Aorta (tissue), 5 donors: ENCODE measurements at regions not wholly inside any gene's neighbourhood (a gene's known extent, or its start where the extent isn't known, plus 50 kb on each side); places are given as distances from the start of the nearest gene placed in this dataset.

Experiments used
- ATAC-seq: fragments of 200-7000 bp; cut with Tn5 transposase; one replicate; pipeline ENCODE4 v1.9.1; 2022; ENCODE audit warnings: moderate library complexity; ENCODE audit not compliant: low FRiP score
- DNase-seq, 2 donors: peaks; one replicate each; pipeline ENCODE4 v3.0.0-alpha.2; 2020
- H3K27ac ChIP-seq, 2 donors: one replicate each; pipeline ENCODE4 v1.5.1; 2013; ENCODE audit warnings: low read length in 2 of 2, mild to moderate bottlenecking in 2 of 2, moderate library complexity in 2 of 2, control low read depth in 1 of 2, inconsistent platforms in 1 of 2, low read depth in 1 of 2
- H3K27me3 ChIP-seq, 2 donors: one replicate each; pipeline ENCODE4 v1.6.1; 2013; ENCODE audit warnings: control low read depth in 1 of 2, low read length in 1 of 2, mild to moderate bottlenecking in 1 of 2, moderate library complexity in 1 of 2; ENCODE audit not compliant: insufficient read depth in 2 of 2, control insufficient read depth in 1 of 2
- H3K36me3 ChIP-seq, 2 donors: one replicate each; pipeline ENCODE4 v1.6.1; 2013; ENCODE audit warnings: control low read depth in 1 of 2, low read length in 1 of 2, mild to moderate bottlenecking in 1 of 2; ENCODE audit not compliant: insufficient read depth in 2 of 2, control insufficient read depth in 1 of 2
- H3K4me1 ChIP-seq, 2 donors: one replicate each; pipeline ENCODE4 v1.6.1; 2013; ENCODE audit warnings: low read length in 2 of 2, control low read depth in 1 of 2, mild to moderate bottlenecking in 1 of 2, moderate library complexity in 1 of 2; ENCODE audit not compliant: insufficient read depth in 2 of 2, control insufficient read depth in 1 of 2
- H3K4me3 ChIP-seq, 2 donors: one replicate each; pipeline ENCODE4 v1.5.1; 2013; ENCODE audit warnings: low read length in 2 of 2, control low read depth in 1 of 2, mild to moderate bottlenecking in 1 of 2
- H3K9me3 ChIP-seq: one replicate; pipeline ENCODE4 v1.6.1; 2013; ENCODE audit warnings: mild to moderate bottlenecking, low read length; ENCODE audit not compliant: control insufficient read depth
- WGBS, 2 donors: extraction: QIAGEN DNeasy Blood & Tissue Kit; methylation state at CpG; one replicate each; pipeline ENCODE4 v1.1.7; 2013; 5-methylcytosine and 5-hydroxymethylcytosine counted together
- intact Hi-C, 2 donors: fragments of 100-400 bp; cut with DNase I; formaldehyde crosslinking; loops; one replicate each; pipeline versions ENCODE4 v1.14.2 to v1.15.0; 2022
- donor health status: healthy with polysubstance abuse.
- donor health status: Bipolar disorder and iron deficiency.
- donor health status: DM: no; HTN: no; CAD: no.
- donor health status: DM: no; HTN: no; CAD: no.
- donor health status: DM: yes; HTN: yes; CAD: no.

DNA sequence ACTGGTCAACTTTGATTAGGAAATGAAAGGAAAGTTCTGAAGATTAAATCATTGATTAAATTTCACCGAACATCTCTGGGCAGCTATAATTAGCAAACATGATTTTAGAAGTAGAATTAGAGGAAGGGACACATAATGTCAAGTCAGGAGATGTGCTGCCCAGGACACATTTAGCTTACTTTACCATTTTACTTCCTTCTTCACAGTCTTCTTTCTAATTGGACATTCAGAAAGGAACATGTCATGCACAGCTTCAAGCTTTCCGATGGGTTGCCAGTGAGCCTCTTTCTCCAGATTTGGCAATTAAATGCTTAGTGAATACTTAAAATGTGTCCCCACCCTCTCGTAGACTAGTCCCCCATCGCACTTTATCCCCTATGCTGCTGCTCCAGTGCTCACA is 234.7 kb downstream of the FAM76B start:
- intact Hi-C loops, result loop anchor here in 1 of 2 donors (10.0 kb wide), 1 partner anchor 400 kb away; no protein-coding TSS in a partner anchor
- Histone ChIP-seq H3K4me1 (peaks cover 0 to 3% of the 10 kb centered on the region in 2 donors), H3K36me3 (no peaks in the 10 kb centered on the region), H3K4me3 (no peak overlapping the region), H3K9me3 (no peaks in the 10 kb centered on the region), H3K27ac (no peak overlapping the region), H3K27me3 (no peaks in the 10 kb centered on the region)
- ATAC-seq, result no peak
- 74 to 86% methylated on average over 4 of the region's 4 CpGs for WGBS, 2 donors
- DNase-seq, result no peak

GRCh38 chr11:95549301-95549700 is 240.3 kb downstream of the FAM76B start:
- Histone ChIP-seq H3K4me3 (no peak overlapping the region), H3K27me3 (no peaks in the 10 kb centered on the region), H3K36me3 (no peaks in the 10 kb centered on the region), H3K27ac (no peak overlapping the region), H3K9me3 (no peaks in the 10 kb centered on the region), H3K4me1 (peaks cover 0 to 3% of the 10 kb centered on the region in 2 donors)
- DNase-seq (no peak), ATAC-seq (no peak)
- intact Hi-C loops, result no loop called here
- 95 to 98% methylated on average over 2 of the region's 2 CpGs for whole genome bisulfite sequencing, 2 donors

DNA sequence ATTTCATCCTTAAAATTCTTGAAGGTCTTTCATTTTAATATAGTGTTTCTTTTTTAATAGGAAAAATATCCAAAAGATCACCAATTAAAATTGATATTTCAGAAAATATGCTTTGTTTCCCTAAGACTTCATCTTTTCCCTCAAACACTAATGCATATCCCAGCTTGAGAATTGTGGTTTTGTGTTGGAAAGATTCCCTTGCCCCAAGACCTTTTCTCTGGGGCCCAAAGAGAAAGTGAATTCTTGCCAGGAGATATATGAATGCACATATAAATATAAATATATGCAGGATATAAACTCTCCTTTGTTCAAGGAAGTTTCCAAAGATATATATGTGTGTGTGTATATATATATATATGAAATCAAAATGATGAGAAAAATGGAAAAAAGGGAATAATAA is 241.2 kb downstream of the FAM76B start:
- peaks cover 0 to 3% of the 10 kb centered on the region in 2 donors for H3K4me1 ChIP-seq
- no peaks in the 10 kb centered on the region for H3K36me3 ChIP-seq
- intact Hi-C loops, result no loop called here
- H3K27ac ChIP-seq, result no peak overlapping the region
- DNase-seq (no peak), ATAC-seq (no peak)
- no peaks in the 10 kb centered on the region for H3K9me3 ChIP-seq
- no peaks in the 10 kb centered on the region for H3K27me3 ChIP-seq
- H3K4me3 ChIP-seq, result no peak overlapping the region

DNA sequence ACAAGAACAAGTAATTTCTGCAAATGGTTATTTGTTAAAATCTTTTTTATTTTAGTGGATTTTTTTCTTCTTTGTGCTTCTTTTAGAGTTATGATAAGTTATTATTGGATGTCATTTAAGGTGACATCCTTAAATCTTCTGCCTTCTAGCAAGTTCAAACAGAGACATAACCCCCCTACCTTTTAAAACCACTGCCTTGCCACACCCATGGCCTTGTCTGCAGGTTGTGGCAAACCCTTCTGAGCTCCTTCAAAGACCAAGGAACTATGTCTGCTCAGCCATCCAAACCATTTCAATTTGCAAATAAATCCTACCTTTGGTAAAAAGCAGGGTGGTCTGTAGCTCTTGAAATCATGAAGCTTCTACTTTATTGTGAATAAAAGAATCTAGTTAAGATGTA is 241.6 kb downstream of the FAM76B start:
- Histone ChIP-seq H3K36me3 (no peaks in the 10 kb centered on the region), H3K27me3 (no peaks in the 10 kb centered on the region), H3K27ac (no peak overlapping the region), H3K4me1 (peaks cover 0 to 3% of the 10 kb centered on the region in 2 donors), H3K4me3 (no peak overlapping the region), H3K9me3 (no peaks in the 10 kb centered on the region)
- ATAC-seq (no peak), DNase-seq (no peak)
- intact Hi-C loops, result no loop called here

DNA sequence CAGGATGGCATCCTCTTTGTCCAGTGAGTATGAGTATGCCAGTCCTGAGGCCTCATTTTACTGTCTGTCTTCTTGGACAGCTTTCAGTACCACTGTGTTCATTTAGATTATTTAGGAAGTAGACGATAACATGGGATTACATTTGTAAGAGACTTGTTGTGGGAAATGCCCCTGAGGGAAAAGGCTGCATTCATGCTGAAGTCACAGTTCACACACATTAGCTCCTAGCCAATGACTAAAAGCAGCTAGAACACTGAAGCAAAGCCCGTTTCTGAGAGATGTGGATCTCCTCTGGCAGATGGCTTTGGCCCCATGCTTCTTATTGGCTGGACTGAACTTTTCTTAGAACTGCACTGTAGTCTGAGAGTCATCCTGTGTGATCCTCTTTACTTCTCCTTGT is 242.4 kb downstream of the FAM76B start:
- Histone ChIP-seq H3K4me3 (no peak overlapping the region), H3K9me3 (no peaks in the 10 kb centered on the region), H3K4me1 (peaks cover 0 to 3% of the 10 kb centered on the region in 2 donors), H3K27ac (no peak overlapping the region), H3K36me3 (no peaks in the 10 kb centered on the region), H3K27me3 (no peaks in the 10 kb centered on the region)
- intact Hi-C loops, result no loop called here
- 21 to 24% methylated on average over 2 of the region's 2 CpGs for WGBS, 2 donors
- DNase-seq, result no peak
- ATAC-seq, result no peak

DNA sequence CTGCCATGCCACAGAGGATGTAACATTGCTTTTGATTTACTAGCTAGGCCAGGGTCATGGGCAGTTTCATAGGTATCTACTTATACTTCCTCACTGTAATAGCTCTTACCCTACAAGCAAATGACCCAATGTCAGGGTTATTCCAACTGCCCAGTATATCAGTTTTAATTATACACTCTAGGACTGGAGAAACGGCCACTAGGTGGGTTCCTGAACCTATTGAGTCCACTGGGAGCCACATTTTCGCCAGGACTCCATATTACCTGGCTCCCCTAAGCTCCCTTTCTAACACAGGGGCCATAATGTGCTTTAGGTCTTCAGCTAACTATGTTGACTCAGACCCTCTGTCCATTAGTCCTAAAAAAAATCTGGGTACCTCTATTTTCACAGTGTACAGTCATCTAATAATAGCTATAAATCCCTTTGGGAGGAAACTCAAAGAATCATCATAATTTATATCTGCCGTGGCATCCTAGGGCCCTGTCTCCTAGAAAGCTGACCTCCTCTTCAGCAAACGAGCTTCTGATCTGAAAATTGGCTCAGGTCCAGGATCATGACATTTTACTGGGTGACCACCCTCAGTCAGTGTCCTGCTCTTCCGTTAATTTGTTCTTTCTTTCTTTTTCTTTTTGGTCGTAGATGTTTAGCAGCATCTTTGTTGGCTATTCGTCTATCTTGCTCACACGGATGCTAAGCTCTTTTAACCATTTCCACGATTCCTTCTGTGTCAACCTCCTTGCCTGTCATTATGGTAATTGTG is 244.3 kb downstream of the FAM76B start:
- H3K27me3 ChIP-seq, result no peaks in the 10 kb centered on the region
- no peak for DNase-seq
- no peak overlapping the region for H3K4me3 ChIP-seq
- intact Hi-C loops, result no loop called here
- WGBS, 2 donors, result 89 to 91% methylated on average over 9 of the region's 9 CpGs
- H3K36me3 ChIP-seq, result no peaks in the 10 kb centered on the region
- no peak overlapping the region for H3K27ac ChIP-seq
- no peaks in the 10 kb centered on the region for H3K9me3 ChIP-seq
- peaks cover 0 to 3% of the 10 kb centered on the region in 2 donors for H3K4me1 ChIP-seq
- ATAC-seq, result no peak

DNA sequence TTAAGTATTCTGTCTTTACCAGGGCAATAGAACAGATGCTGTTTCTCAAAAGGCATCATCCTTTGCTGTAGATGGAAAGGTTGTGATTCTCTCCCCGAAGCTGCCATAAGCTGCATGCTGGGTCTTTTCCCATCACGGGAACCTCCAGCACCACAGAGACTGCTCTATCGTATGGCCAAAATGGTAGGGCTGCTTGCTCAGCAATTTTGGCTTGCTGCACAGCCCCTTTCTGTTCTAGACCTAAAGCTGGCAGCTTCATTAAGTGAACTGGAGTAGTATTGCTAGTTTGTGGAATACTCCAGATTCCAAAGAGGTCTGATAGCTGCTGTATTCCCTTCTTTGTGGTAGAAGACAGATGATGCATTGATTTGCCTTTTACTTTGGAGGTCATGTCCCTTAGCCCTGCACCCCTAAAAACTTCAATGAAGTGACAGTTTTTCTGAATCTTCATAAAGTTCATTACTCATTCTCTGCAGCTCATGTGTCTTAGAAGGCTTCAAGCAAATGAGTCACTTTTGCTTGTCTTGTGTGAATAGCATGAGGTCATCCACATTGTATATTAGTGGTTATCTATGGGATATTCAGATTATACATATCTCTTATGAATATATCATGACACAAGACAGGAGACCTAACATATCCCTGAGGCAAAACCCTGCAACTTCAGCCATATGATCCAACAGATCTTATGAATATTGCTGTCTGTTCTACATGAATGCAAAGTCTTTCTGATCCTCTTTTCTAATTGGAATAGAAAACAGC is 245.3 kb downstream of the FAM76B start:
- H3K27me3 ChIP-seq, result no peaks in the 10 kb centered on the region
- H3K4me3 ChIP-seq, result no peak overlapping the region
- H3K27ac ChIP-seq, result no peak overlapping the region
- intact Hi-C loops, result no loop called here
- peaks cover 0 to 3% of the 10 kb centered on the region in 2 donors for H3K4me1 ChIP-seq
- ATAC-seq, result no peak
- no peaks in the 10 kb centered on the region for H3K36me3 ChIP-seq
- WGBS, 2 donors, result 94 to 96% methylated on average over 3 of the region's 3 CpGs
- DNase-seq, result no peak
- no peaks in the 10 kb centered on the region for H3K9me3 ChIP-seq

DNA sequence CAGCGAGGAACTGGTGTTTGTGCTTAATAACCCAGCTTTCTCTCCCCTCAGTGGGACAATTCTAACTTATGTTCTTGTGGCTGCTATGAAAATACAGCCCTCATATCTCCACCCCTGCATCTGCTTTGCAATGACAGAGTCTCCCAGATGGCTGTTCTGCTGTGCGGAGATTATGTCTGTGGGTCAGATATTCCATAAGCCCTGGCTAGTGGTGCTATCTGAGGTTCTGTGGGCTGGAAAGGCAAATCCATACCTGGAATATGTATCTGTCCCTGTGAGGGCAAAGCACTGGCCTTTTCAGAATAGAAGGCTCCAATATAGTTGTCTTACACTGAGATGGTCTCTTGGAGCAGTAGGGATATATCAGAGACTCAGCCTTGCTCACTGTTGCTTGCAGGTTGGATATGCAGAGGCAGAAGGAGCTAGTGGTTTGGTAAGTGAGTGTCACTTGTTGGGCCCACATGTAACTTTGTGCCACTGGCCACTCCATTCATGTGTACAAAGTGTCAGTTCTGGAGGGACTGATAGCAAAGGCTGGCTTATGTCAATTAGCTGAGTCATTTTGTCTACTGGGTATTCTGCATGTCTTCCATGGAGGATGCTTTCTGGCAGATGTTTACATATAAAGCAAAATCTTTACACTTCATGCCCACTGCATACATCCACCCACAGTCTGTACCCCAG is 246.6 kb downstream of the FAM76B start:
- Histone ChIP-seq H3K36me3 (no peaks in the 10 kb centered on the region), H3K27me3 (no peaks in the 10 kb centered on the region), H3K4me1 (peaks cover 0 to 1% of the 10 kb centered on the region in 2 donors), H3K9me3 (no peaks in the 10 kb centered on the region), H3K27ac (no peak overlapping the region), H3K4me3 (no peak overlapping the region)
- WGBS, 2 donors, result 95 to 99% methylated on average over 2 of the region's 2 CpGs
- no peak for DNase-seq
- ATAC-seq, result no peak
- intact Hi-C loops, result no loop called here
